Upper lobe of left lung (tissue), 6 donors: ENCODE measurements at regions not wholly inside any gene's neighbourhood (a gene's known extent, or its start where the extent isn't known, plus 50 kb on each side); places are given as distances from the start of the nearest gene placed in this dataset.

Source experiments
- ATAC-seq, 2 donors: fragments of 200-7000 bp; cut with Tn5 transposase; one replicate each; pipeline ENCODE4 v1.9.1; 2022; ENCODE audit warnings: mild to moderate bottlenecking in 2 of 2, moderate library complexity in 2 of 2; ENCODE audit not compliant: low FRiP score in 2 of 2
- DNase-seq, 2 donors: peaks; one replicate each; pipeline ENCODE4 v3.0.0-alpha.2; 2019 to 2020
- H3K27ac ChIP-seq, 4 donors: fragments of 200-600 bp; sonication (generic); one replicate each; pipeline ENCODE4 v1.5.1; 2016 to 2019
- H3K27me3 ChIP-seq, 4 donors: fragments of 200-600 bp; sonication (generic); one replicate each; pipeline ENCODE4 v1.5.1; 2017 to 2019
- H3K36me3 ChIP-seq, 4 donors: fragments of 200-600 bp; sonication (generic); one replicate each; pipeline ENCODE4 v1.5.1; 2016 to 2019
- H3K4me1 ChIP-seq, 4 donors: fragments of 200-600 bp; sonication (generic); one replicate each; pipeline ENCODE4 v1.5.1; 2018 to 2019
- H3K4me3 ChIP-seq, 4 donors: fragments of 200-600 bp; sonication (generic); one replicate each; pipeline ENCODE4 v1.5.1; 2017 to 2019; ENCODE audit warnings: mild to moderate bottlenecking in 2 of 4, moderate library complexity in 1 of 4
- H3K9me3 ChIP-seq, 4 donors: fragments of 200-600 bp; sonication (generic); one replicate each; pipeline ENCODE4 v1.5.1; 2018 to 2019
- CTCF ChIP-seq, 6 experiments: fragments of 450-650 bp in 4 of 6; fragments of 200-600 bp in 2 of 6; sonication (generic) in 2 of 6; IDR thresholded peaks; one replicate each; pipeline ENCODE4 v1.5.1; 2016 to 2019; ENCODE audit warnings: antibody characterized with exemption in 6 of 6
- EP300 ChIP-seq, 4 donors: sonication (generic); formaldehyde crosslinking; IDR thresholded peaks; one replicate each; pipeline ENCODE4 v1.5.1; 2017; ENCODE audit warnings: antibody characterized with exemption in 4 of 4, control low read depth in 2 of 4
- POLR2A ChIP-seq, 4 donors: fragments of 450-650 bp; IDR thresholded peaks; one replicate each; pipeline ENCODE4 v1.5.1; 2016 to 2017; ENCODE audit warnings: antibody characterized with exemption in 4 of 4, mild to moderate bottlenecking in 2 of 4
- POLR2AphosphoS5 ChIP-seq, 2 donors: sonication (generic); formaldehyde crosslinking; IDR thresholded peaks; one replicate each; pipeline ENCODE4 v1.5.1; 2017; ENCODE audit warnings: antibody characterized with exemption in 2 of 2
- WGBS, 2 donors: methylation state at CpG; one replicate each; pipeline ENCODE4 v1.1.5; 2017 to 2018; 5-methylcytosine and 5-hydroxymethylcytosine counted together
- donor health status: DM: no; HTN: no; CAD: no; lungs with moderate emphysema.
- donor health status: DM: no; HTN: yes; CAD: no; lungs with severe emphysema.

GRCh38 chr2:149877074-149877473 lies 289.5 kb upstream of the MMADHC start:
- ATAC-seq (no peak), DNase-seq (no peak)
- TF ChIP-seq EP300 (IDR thresholded peaks at IDR 0.05) (no peak), POLR2A (IDR thresholded peaks at IDR 0.05) (no peak), POLR2AphosphoS5 (IDR thresholded peaks at IDR 0.05) (no peak), CTCF (IDR thresholded peaks at IDR 0.05) (no peak)
- Histone ChIP-seq H3K27me3 (no peaks in the 10 kb centered on the region), H3K27ac (no peak overlapping the region), H3K36me3 (no peaks in the 10 kb centered on the region), H3K9me3 (no peaks in the 10 kb centered on the region), H3K4me1 (no peaks in the 10 kb centered on the region), H3K4me3 (no peak overlapping the region)
- WGBS, 2 donors = 49 to 70% methylated on average over 3 of the region's 3 CpGs

GRCh38 chr2:149873936-149874335 lies 286.4 kb upstream of the MMADHC start:
- WGBS, 2 donors = 76% methylated on average over 1 of the region's 1 CpG
- Histone ChIP-seq H3K4me1 (no peaks in the 10 kb centered on the region), H3K9me3 (peaks cover 0 to 3% (median 0%) of the 10 kb centered on the region in 4 donors), H3K27ac (no peak overlapping the region), H3K36me3 (no peaks in the 10 kb centered on the region), H3K4me3 (no peak overlapping the region), H3K27me3 (no peaks in the 10 kb centered on the region)
- TF ChIP-seq POLR2A (IDR thresholded peaks at IDR 0.05) = no peak
- TF ChIP-seq CTCF (IDR thresholded peaks at IDR 0.05) = no peak
- TF ChIP-seq POLR2AphosphoS5 (IDR thresholded peaks at IDR 0.05) = no peak
- no peak for TF ChIP-seq EP300 (IDR thresholded peaks at IDR 0.05)
- DNase-seq = no peak
- no peak for ATAC-seq

- Histone ChIP-seq H3K36me3 (no peaks in the 10 kb centered on the region), H3K4me1 (no peaks in the 10 kb centered on the region), H3K27ac (no peak overlapping the region), H3K9me3 (peaks cover 0 to 4% (median 0%) of the 10 kb centered on the region in 4 donors), H3K27me3 (no peaks in the 10 kb centered on the region), H3K4me3 (no peak overlapping the region)
- 51 to 76% methylated on average over 2 of the region's 2 CpGs for WGBS, 2 donors
- TF ChIP-seq POLR2A (IDR thresholded peaks at IDR 0.05) = no peak
- no peak for TF ChIP-seq EP300 (IDR thresholded peaks at IDR 0.05)
- TF ChIP-seq CTCF (IDR thresholded peaks at IDR 0.05) = no peak
- no peak for TF ChIP-seq POLR2AphosphoS5 (IDR thresholded peaks at IDR 0.05)
- ATAC-seq (no peak), DNase-seq (no peak)
Observed at GRCh38 chr2:149872638-149873150, 285.1 kb upstream of the MMADHC start.

GRCh38 chr2:149872041-149872440 lies 284.5 kb upstream of the MMADHC start:
- Histone ChIP-seq H3K9me3 (peaks cover 0 to 4% (median 0%) of the 10 kb centered on the region in 4 donors), H3K4me1 (no peaks in the 10 kb centered on the region), H3K4me3 (no peak overlapping the region), H3K27me3 (no peaks in the 10 kb centered on the region), H3K36me3 (no peaks in the 10 kb centered on the region), H3K27ac (no peak overlapping the region)
- WGBS, 2 donors = 45 to 48% methylated on average over 2 of the region's 2 CpGs
- no peak for DNase-seq
- ATAC-seq = no peak
- TF ChIP-seq EP300 (IDR thresholded peaks at IDR 0.05) = no peak
- no peak for TF ChIP-seq POLR2AphosphoS5 (IDR thresholded peaks at IDR 0.05)
- TF ChIP-seq CTCF (IDR thresholded peaks at IDR 0.05) = no peak
- no peak for TF ChIP-seq POLR2A (IDR thresholded peaks at IDR 0.05)
